SK-N-SH (cell line): ENCODE measurements at regions not wholly inside any gene's neighbourhood (a gene's known extent, or its start where the extent isn't known, plus 50 kb on each side); places are given as distances from the start of the nearest gene placed in this dataset.

Experiments used
- CTCF ChIA-PET: fragments of 300-600, 350-600 bp; formaldehyde crosslinking; extraction: SDS; loops from one replicate; lab custom pipeline; 2021; lab: Yijun Ruan, JAX
- POLR2A ChIA-PET: fragments of 350-600 bp; sonication (Branson Sonifier 250); formaldehyde crosslinking; extraction: SDS; loops from one replicate; lab custom pipeline; 2020; ENCODE audit warnings: antibody characterized with exemption, inconsistent platforms; lab: Yijun Ruan, JAX
- DNase-seq: peaks from one replicate; pipeline ENCODE4 v3.0.0; 2012
- H2AFZ ChIP-seq: fragments of 200-600 bp; sonication (generic); 2 replicates; pipeline ENCODE4 v1.8.1; 2016; ENCODE audit warnings: antibody characterized with exemption, mild to moderate bottlenecking, low read depth
- H3F3A ChIP-seq: fragments of 200-600 bp; sonication (generic); replicated peaks from 2 replicates; pipeline ENCODE3; 2016; ENCODE audit warnings: antibody characterized with exemption, mild to moderate bottlenecking; ENCODE audit not compliant: insufficient read depth
- H3K27ac ChIP-seq, 2 experiments: fragments of 200-500 bp in 1 of 2; fragments of 200-600 bp in 1 of 2; sonication (Bioruptor generic) in 1 of 2; sonication (generic), shearing (Covaris generic) in 1 of 2; 2 replicates each; pipeline versions ENCODE4 v1.5.1 to v1.6.1; 2014 to 2016; ENCODE audit warnings: low read depth in 2 of 2, inconsistent platforms in 1 of 2, low read length in 1 of 2, mild to moderate bottlenecking in 1 of 2, mixed read lengths in 1 of 2
- H3K27me3 ChIP-seq: fragments of 200-600 bp; sonication (generic), shearing (Covaris generic); 2 replicates; pipeline ENCODE4 v1.6.1; 2016; ENCODE audit warnings: mixed run types; ENCODE audit not compliant: insufficient read depth
- H3K36me3 ChIP-seq, 2 experiments: fragments of 200-500 bp in 1 of 2; fragments of 200-600 bp in 1 of 2; sonication (Bioruptor generic) in 1 of 2; sonication (generic) in 1 of 2; replicated peaks in 1 of 2; 2 replicates each; pipeline versions ENCODE3 to v1.5.1; 2014 to 2016; ENCODE audit warnings: low read length in 1 of 2, mild to moderate bottlenecking in 1 of 2; ENCODE audit not compliant: insufficient read depth in 2 of 2, control insufficient read depth in 1 of 2
- H3K4me1 ChIP-seq, 2 experiments: fragments of 200-500 bp in 1 of 2; fragments of 200-600 bp in 1 of 2; sonication (Bioruptor generic) in 1 of 2; sonication (generic), shearing (Covaris generic) in 1 of 2; 2 replicates each; pipeline versions ENCODE4 v1.5.1 to v1.6.1; 2014 to 2016; ENCODE audit warnings: low read depth in 1 of 2, low read length in 1 of 2, mixed run types in 1 of 2; ENCODE audit not compliant: insufficient read depth in 2 of 2, control insufficient read depth in 1 of 2
- H3K4me2 ChIP-seq: fragments of 200-600 bp; sonication (generic), shearing (Covaris generic); 2 replicates; pipeline ENCODE4 v1.6.1; 2017; ENCODE audit warnings: mixed run types
- H3K4me3 ChIP-seq, 2 experiments: fragments of 200-500 bp in 1 of 2; fragments of 200-600 bp in 1 of 2; sonication (Bioruptor generic) in 1 of 2; sonication (generic), shearing (Covaris generic) in 1 of 2; 2 replicates each; pipeline versions ENCODE4 v1.5.1 to v1.8.1; 2014 to 2016; ENCODE audit warnings: low read depth in 2 of 2, inconsistent platforms in 1 of 2, low read length in 1 of 2, mild to moderate bottlenecking in 1 of 2, mixed read lengths in 1 of 2, moderate library complexity in 1 of 2
- H3K79me2 ChIP-seq: fragments of 200-600 bp; sonication (generic); 2 replicates; pipeline ENCODE4 v1.8.1; 2017; ENCODE audit warnings: mild to moderate bottlenecking; ENCODE audit not compliant: insufficient read depth
- H3K9ac ChIP-seq: fragments of 200-600 bp; sonication (generic); 2 replicates; pipeline ENCODE4 v1.6.1; 2017; ENCODE audit warnings: mixed run types
- H3K9me2 ChIP-seq: fragments of 200-600 bp; sonication (generic); 2 replicates; pipeline ENCODE4 v1.6.1; 2017; ENCODE audit warnings: mixed run types
- H3K9me3 ChIP-seq: fragments of 200-600 bp; sonication (generic); 2 replicates; pipeline ENCODE4 v1.6.1; 2017; ENCODE audit warnings: mixed run types, mild to moderate bottlenecking, moderate library complexity
- H4K20me1 ChIP-seq: fragments of 200-600 bp; sonication (generic); 2 replicates; pipeline ENCODE4 v1.6.1; 2017; ENCODE audit warnings: mild to moderate bottlenecking, mixed run types; ENCODE audit not compliant: insufficient read depth
- CTCF ChIP-seq: fragments of 200-600 bp; sonication (generic); IDR thresholded peaks from 2 replicates; pipeline ENCODE4 v1.6.1; 2017; ENCODE audit warnings: antibody characterized with exemption, mild to moderate bottlenecking, moderate library complexity
- ELF1 ChIP-seq: IDR thresholded peaks from 2 replicates; pipeline ENCODE4 v1.4.0; 2012
- GABPA ChIP-seq: IDR thresholded peaks from 2 replicates; pipeline ENCODE4 v1.4.0; 2012; ENCODE audit warnings: low read depth, mild to moderate bottlenecking
- JUND ChIP-seq: IDR thresholded peaks from 2 replicates; pipeline ENCODE4 v1.4.0; 2012
- MAX ChIP-seq: IDR thresholded peaks from 2 replicates; pipeline ENCODE4 v1.4.0; 2012; ENCODE audit warnings: low read depth
- MXI1 ChIP-seq: IDR thresholded peaks from 2 replicates; pipeline ENCODE4 v1.6.1; 2012; ENCODE audit warnings: mild to moderate bottlenecking, low read depth, low read length, improper control_type of control experiment
- NFIC ChIP-seq: IDR thresholded peaks from 2 replicates; pipeline ENCODE4 v1.4.0; 2012; ENCODE audit warnings: borderline replicate concordance
- POLR2AphosphoS5 ChIP-seq: IDR thresholded peaks from 2 replicates; pipeline ENCODE4 v1.6.1; 2012; ENCODE audit warnings: low read depth, low read length
- REST ChIP-seq: IDR thresholded peaks from 2 replicates; pipeline ENCODE4 v1.6.1; 2012; ENCODE audit warnings: mild to moderate bottlenecking, low read depth, low read length, moderate library complexity
- RFX5 ChIP-seq: IDR thresholded peaks from 2 replicates; pipeline ENCODE4 v1.6.1; 2012; ENCODE audit warnings: mild to moderate bottlenecking, improper control_type of control experiment, low read length
- RXRA ChIP-seq: IDR thresholded peaks from 2 replicates; pipeline ENCODE4 v1.4.0; 2012; ENCODE audit warnings: low read depth, mild to moderate bottlenecking, borderline replicate concordance
- TAF1 ChIP-seq: IDR thresholded peaks from 2 replicates; pipeline ENCODE4 v1.6.1; 2012; ENCODE audit warnings: low read depth, mild to moderate bottlenecking, low read length, moderate library complexity, borderline replicate concordance
- TCF12 ChIP-seq: IDR thresholded peaks from 2 replicates; pipeline ENCODE4 v1.4.0; 2012
- TEAD4 ChIP-seq: IDR thresholded peaks from 2 replicates; pipeline ENCODE4 v1.4.0; 2012; ENCODE audit warnings: mild to moderate bottlenecking, borderline replicate concordance; ENCODE audit not compliant: insufficient read depth
- USF1 ChIP-seq: IDR thresholded peaks from 2 replicates; pipeline ENCODE4 v1.4.0; 2012; ENCODE audit warnings: low read depth, borderline replicate concordance
- USF2 ChIP-seq: fragments of 150-350 bp; IDR thresholded peaks from 2 replicates; pipeline ENCODE4 v1.6.1; 2017; ENCODE audit warnings: antibody characterized with exemption, low read length, low read depth, borderline replicate concordance
- WGBS: methylation state at CpG from one replicate; pipeline ENCODE4 v1.1.6; 2017; ENCODE audit warnings: low lambda C conversion rate; 5-methylcytosine and 5-hydroxymethylcytosine counted together

- Histone ChIP-seq H3K9me2 (no peaks in the 10 kb centered on the region), H3K9me3 (no peaks in the 10 kb centered on the region), H3K27me3 (no peaks in the 10 kb centered on the region), H3K4me2 (no peak overlapping the region), H3K27ac (no peak overlapping the region), H3F3A (no peaks in the 10 kb centered on the region), H3K4me1 (peaks cover 0 to 3% of the 10 kb centered on the region in 2 experiments; a peak in 1 of 4 replicates), H3K9ac (no peak overlapping the region), H3K4me3 (no peak overlapping the region), H2AFZ (no peak overlapping the region), H4K20me1 (no peaks in the 10 kb centered on the region), H3K36me3 (no peaks in the 10 kb centered on the region), H3K79me2 (no peaks in the 10 kb centered on the region)
- DNase-seq, result no peak
- ChIA-PET POLR2A (no interaction called here), CTCF (no interaction called here)
- TF ChIP-seq REST (no peak), JUND (no peak), MAX (no peak), TEAD4 (no peak), TCF12 (no peak), USF1 (no peak), RXRA (no peak), ELF1 (no peak)
Measured at GRCh38 chr21:25459365-25459764, 147.9 kb downstream of the MRPL39 start.

- POLR2A ChIA-PET, result no interaction called here
- 48% methylated on average over 1 of the region's 1 CpG for WGBS
- CTCF ChIA-PET, result interaction anchor here (0.6 kb wide), 1 partner anchor 23 kb away, joined by 3 read pairs; no protein-coding TSS in a partner anchor
Measured at GRCh38 chr21:25458484-25458883, 148.8 kb downstream of the MRPL39 start.

More at GRCh38 chr21:25458484-25458883, 148.8 kb downstream of the MRPL39 start:
- Histone ChIP-seq H3K27ac (no peak overlapping the region), H3K79me2 (no peaks in the 10 kb centered on the region), H3K4me2 (no peak overlapping the region), H2AFZ (no peak overlapping the region), H3K9me2 (no peaks in the 10 kb centered on the region), H4K20me1 (no peaks in the 10 kb centered on the region), H3K4me1 (peaks cover 0 to 3% of the 10 kb centered on the region in 2 experiments; a peak in 1 of 4 replicates), H3K27me3 (no peaks in the 10 kb centered on the region), H3K36me3 (no peaks in the 10 kb centered on the region), H3F3A (no peaks in the 10 kb centered on the region), H3K9me3 (no peaks in the 10 kb centered on the region), H3K4me3 (no peak overlapping the region), H3K9ac (no peak overlapping the region)
- no peak for TF ChIP-seq POLR2AphosphoS5
- no peak for TF ChIP-seq MXI1
- TF ChIP-seq USF2, result no peak
- TF ChIP-seq RFX5, result no peak
- TF ChIP-seq GABPA, result no peak
- TF ChIP-seq NFIC, result no peak
- no peak for TF ChIP-seq USF1
- TF ChIP-seq TAF1, result no peak
- TF ChIP-seq CTCF, result no peak
- no peak for DNase-seq
